ENCODE measurements at regions not wholly inside any gene's neighbourhood (a gene's known extent, or its start where the extent isn't known, plus 50 kb on each side); places are given as distances from the start of the nearest gene placed in this dataset.

DNA sequence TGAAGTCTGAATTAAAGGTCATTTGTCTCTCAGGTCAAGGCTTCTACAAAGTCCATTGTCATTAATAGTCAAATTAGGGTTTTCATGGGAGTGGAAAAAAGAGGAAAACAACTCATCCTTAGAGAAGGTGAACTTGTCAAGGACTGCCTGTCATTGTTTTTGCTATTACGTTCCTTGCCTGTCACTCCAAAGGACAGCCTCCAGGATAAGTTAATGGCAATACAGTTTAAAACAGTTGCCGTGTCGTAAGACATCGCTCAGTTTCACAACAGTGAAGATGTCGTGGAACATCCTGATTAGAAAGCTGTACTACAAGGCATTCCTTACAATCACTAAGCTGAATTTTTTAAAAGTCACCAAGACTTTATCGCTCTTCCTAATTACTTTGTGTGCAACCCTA lies 466.8 kb upstream of the SMIM31 start:
- Histone ChIP-seq H4K5ac (ENCODE audit: insufficient read length, low read depth, low read length) (no peak overlapping the region), H3K4me1 (replicated peaks in 1 of 4; ENCODE audit: control insufficient read depth in 3 of 4, insufficient read depth in 4 of 4, low read length in 3 of 4) (no peaks in the 10 kb centered on the region), H3K14ac (ENCODE audit: insufficient read length) (no peak overlapping the region), H3K27ac (ENCODE audit: low read depth, low read length) (no peak overlapping the region), H2AK5ac (ENCODE audit: low read depth, low read length) (no peak overlapping the region), H4K8ac (ENCODE audit: extremely low read depth, insufficient read depth, low read length) (no peak overlapping the region), H3K23me2 (ENCODE audit: low read depth, low read length) (no peaks in the 10 kb centered on the region), H3K4ac (replicated peaks; ENCODE audit: insufficient read length, low read depth, low read length) (no peak overlapping the region), H3K56ac (replicated peaks; ENCODE audit: insufficient read length, low read depth, low read length) (no peak overlapping the region), H4K20me1 (replicated peaks in 1 of 2; ENCODE audit: control insufficient read depth in 1 of 2, insufficient read depth in 2 of 2, low read length in 2 of 2) (no peaks in the 10 kb centered on the region), H3K79me1 (ENCODE audit: low read depth, low read length) (no peaks in the 10 kb centered on the region), H2AFZ (ENCODE audit: low read length) (peak overlapping the region; percentile 14; the same call in 1 of the 2 replicates), H3K4me3 (ENCODE audit: extremely low read depth in 1 of 4, insufficient read depth in 2 of 4, low read depth in 3 of 4, low read length in 4 of 4) (no peak overlapping the region), H3K27me3 (replicated peaks in 1 of 4; ENCODE audit: control insufficient read depth in 3 of 4, extremely low read depth in 1 of 4, insufficient read depth in 3 of 4, low read length in 3 of 4) (peaks cover 0 to 1% (median 0%) of the 10 kb centered on the region in 4 experiments; a peak in 1 of 7 replicates), H3K23ac (ENCODE audit: insufficient read length) (no peak overlapping the region), H2BK20ac (ENCODE audit: low read length) (no peak overlapping the region), H3K79me2 (ENCODE audit: control insufficient read depth in 1 of 2, insufficient read depth in 2 of 2, low read length in 2 of 2) (no peaks in the 10 kb centered on the region), H3K36me3 (ENCODE audit: control insufficient read depth in 2 of 4, insufficient read depth in 4 of 4, low read length in 3 of 4) (no peaks in the 10 kb centered on the region), H3K18ac (ENCODE audit: extremely low read depth, low read length) (no peak overlapping the region), H4K91ac (replicated peaks; ENCODE audit: insufficient read length, low read length) (no peak overlapping the region), H2BK120ac (replicated peaks; ENCODE audit: low read depth, low read length) (no peak overlapping the region), H2BK5ac (ENCODE audit: low read depth, low read length) (no peak overlapping the region), H3K9me3 (ENCODE audit: insufficient read depth in 2 of 2, low read depth in 1 of 2, low read length in 1 of 2) (no peaks in the 10 kb centered on the region), H3K9ac (replicated peaks in 1 of 4; ENCODE audit: extremely low read depth in 1 of 4, low read depth in 3 of 4, low read length in 3 of 4) (0 out of 7 replicates have a peak overlapping the region, but pooled peaks of 1 of the 4 experiments have one; percentile 18), H2BK12ac (ENCODE audit: low read depth, low read length) (no peak overlapping the region), H3K4me2 (ENCODE audit: insufficient read depth in 1 of 2, low read depth in 2 of 2, low read length in 2 of 2) (no peak overlapping the region), H2BK15ac (ENCODE audit: low read length) (no peak overlapping the region)
- DNase-seq (ENCODE audit: low read depth in 1 of 2, low spot score in 2 of 2) (no peak), FAIRE-seq (no peak)
- 91% methylated on average over 6 of the region's 6 CpGs; no CpG with 5 or more reads in 1 of the 2 experiments for WGBS, 2 experiments (ENCODE audit: extremely low coverage in 1 of 2, insufficient coverage in 1 of 2, insufficient read length in 1 of 2, insufficient replicate concordance in 2 of 2, low coverage in 1 of 2, low lambda C conversion rate in 2 of 2, missing lambda C conversion rate in 1 of 2)
- CTCF ChIA-PET (ENCODE audit: partially characterized antibody) = no interaction called here
- POLR2A ChIA-PET (ENCODE audit: partially characterized antibody) = no interaction called here
- TF ChIP-seq EZH2 (IDR thresholded peaks at IDR 0.05; ENCODE audit: low read depth, low read length, severe bottlenecking) (no peak), EP300 (IDR thresholded peaks at IDR 0.05; ENCODE audit: borderline replicate concordance in 1 of 2, low read depth in 2 of 2, low read length in 2 of 2) (no peak), TAF1 (IDR thresholded peaks at IDR 0.05; ENCODE audit: low read depth, low read length) (no peak), YY1 (IDR thresholded peaks at IDR 0.05; ENCODE audit: low read depth, low read length) (no peak), SP4 (IDR thresholded peaks at IDR 0.05; ENCODE audit: low read length) (no peak), POU5F1 (IDR thresholded peaks at IDR 0.05; ENCODE audit: low read depth, low read length) (no peak), CHD1 (IDR thresholded peaks at IDR 0.05; ENCODE audit: low read depth, low read length) (no peak), SIN3A (conservative IDR thresholded peaks at IDR 0.05 in 1 of 2, IDR thresholded peaks at IDR 0.05 in 1 of 2; ENCODE audit: low read depth in 1 of 2, low read length in 2 of 2) (no peak), CEBPB (IDR thresholded peaks at IDR 0.05; ENCODE audit: low read depth, low read length) (no peak), GTF2F1 (IDR thresholded peaks at IDR 0.05; ENCODE audit: borderline replicate concordance, low read depth, low read length) (no peak), RAD21 (IDR thresholded peaks at IDR 0.05 in 1 of 2, conservative IDR thresholded peaks at IDR 0.05 in 1 of 2; ENCODE audit: low read depth in 2 of 2, low read length in 2 of 2) (no peak), BCL11A (IDR thresholded peaks at IDR 0.05; ENCODE audit: low read depth in 2 of 2, low read length in 2 of 2) (no peak), CREB1 (IDR thresholded peaks at IDR 0.05) (no peak), KDM5A (IDR thresholded peaks at IDR 0.05; ENCODE audit: low read length) (no peak)
- TF ChIP-seq, protein P1, sequence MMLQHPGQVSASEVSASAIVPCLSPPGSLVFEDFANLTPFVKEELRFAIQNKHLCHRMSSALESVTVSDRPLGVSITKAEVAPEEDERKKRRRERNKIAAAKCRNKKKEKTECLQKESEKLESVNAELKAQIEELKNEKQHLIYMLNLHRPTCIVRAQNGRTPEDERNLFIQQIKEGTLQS (IDR thresholded peaks at IDR 0.05; ENCODE audit: insufficient read depth, low read depth, low read length) = no peak

All from H1 (cell line).